Activated naive CD4-positive, alpha-beta T cell treated with Interleukin-2 at 50 U/mL for 16 hours (primary cell): ENCODE measurements at regions not wholly inside any gene's neighbourhood (a gene's known extent, or its start where the extent isn't known, plus 50 kb on each side); places are given as distances from the start of the nearest gene placed in this dataset.
"Not testable (repeated sequence)": the region's sequence is repeated elsewhere in the genome, so short reads cannot be mapped to it uniquely, and the experiment has no call there.

Experiments used
- DNase-seq: peaks from one replicate; pipeline ENCODE4 v3.0.0-alpha.2; 2020

DNA sequence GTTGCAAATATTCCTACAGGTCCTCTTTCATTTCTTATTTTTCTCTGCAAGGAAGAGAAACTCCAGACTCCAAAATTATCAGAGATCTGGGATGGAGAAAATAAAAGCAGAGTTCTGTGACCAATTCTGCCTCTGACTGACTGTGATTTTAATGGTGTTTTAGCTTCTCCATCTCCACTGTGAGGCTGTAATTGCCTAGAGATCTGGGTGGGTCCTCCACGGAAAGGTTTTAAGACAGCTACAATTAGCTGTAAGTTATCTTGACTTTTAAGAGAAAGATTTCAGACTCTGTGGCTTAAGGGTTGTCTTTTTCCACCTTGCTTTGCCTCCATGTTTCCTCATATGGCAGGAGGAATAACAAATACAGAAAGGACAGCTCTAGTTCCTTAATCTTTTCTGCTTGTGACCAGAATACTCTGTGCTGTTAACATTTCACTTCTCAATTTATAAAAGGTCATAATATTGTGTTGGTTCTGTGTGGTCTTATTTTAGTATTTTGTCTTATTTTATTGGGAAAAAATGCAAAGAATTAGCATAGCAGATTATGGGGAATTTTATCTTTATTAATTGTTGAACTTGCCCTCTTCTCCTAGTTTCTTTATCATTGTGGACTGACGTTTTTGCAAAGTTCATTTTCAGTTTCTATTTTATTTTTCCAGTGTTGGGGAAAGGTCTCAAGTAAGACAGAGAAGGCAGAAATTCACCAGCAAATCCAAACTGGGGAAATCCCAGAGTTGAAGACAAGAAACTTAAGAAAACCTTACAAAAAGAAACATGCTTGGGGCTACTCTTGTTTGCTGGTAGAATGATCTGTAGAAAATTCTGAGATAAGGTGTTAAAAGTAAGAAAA is 157.9 kb downstream of the RAP2B start:
- no peak for DNase-seq

DNA sequence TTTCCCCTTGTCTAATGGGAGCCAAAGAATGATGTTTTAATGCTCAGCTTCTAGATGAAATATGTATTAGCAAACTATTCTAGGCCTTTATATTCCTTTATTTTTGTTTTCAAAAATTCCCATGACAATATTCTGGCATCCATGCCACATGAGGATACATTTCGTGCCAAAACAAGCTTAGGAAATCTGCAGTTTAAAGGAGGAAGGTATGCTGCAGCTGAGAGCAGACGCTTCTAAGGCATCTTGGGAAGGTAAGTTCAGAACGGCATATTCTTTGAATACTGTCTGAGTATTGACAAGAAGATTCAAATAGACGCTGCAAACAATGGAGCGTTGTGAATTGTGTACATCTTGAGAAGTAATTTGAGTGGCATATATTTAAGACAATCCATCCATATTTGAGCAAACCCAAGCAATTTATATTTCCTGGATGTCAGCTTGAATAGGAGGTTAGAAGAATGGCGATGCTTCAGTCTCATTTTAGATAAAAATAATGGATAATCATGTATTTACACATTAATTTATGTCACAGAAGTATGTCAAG is 158.6 kb downstream of the RAP2B start:
- no peak for DNase-seq

DNA sequence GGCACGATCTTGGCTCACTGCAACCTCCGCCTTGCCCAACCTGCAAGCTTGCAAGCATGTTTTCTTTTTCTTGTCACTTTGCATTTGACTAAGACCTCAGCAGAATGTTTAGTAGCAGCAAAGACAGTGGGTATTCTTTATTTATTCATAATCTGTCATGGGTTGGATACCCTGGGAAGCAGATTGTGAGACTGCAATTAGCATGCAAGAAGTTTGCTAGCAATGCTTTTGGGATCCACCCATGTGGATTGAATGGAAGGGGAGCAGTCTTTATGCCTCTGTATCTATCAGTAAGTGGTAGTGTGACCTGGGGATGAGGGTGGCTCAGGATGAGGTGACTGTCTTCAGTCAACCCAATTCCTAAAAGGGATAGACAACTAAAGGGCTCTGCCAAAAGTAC is 166.7 kb downstream of the RAP2B start:
- DNase-seq: no peak

DNA sequence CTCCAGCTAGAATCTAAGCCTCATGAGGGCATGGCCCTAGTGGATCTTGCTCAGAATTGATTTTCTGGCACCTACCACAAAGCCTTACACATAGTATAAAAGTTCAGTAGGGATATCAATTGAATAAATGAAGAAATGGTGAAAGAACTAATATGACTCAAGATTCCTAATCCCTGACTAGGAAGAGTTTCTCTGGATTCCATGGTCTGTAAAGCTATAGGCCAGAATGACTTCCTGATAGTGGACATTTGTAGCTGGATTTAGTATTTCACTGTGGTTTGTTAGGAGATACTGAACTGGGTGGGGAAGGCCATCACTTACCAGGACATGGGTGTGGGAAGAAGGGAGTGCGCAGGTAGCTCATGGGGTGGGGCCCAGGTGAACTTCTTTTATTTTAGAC is 168.9 kb downstream of the RAP2B start:
- DNase-seq: no peak

DNA sequence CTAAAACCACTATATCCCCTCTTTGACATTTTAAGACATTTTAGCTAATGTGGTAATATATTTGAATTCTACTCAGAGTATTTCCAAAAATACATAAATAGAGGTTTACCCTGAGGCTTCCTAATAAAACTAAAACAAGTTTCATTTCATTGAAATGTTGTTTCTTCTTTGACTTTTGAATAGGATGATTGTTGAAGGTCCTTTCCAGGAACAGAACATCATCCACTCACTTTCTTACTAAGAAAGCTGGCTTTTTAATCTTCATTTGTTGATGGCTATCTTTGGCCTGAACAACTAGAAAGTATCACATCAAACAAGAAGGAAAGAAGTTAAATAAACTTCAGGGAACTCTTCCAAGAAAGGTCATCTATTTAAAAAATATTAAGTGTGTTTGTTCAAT is 169.7 kb downstream of the RAP2B start:
- no peak for DNase-seq

DNA sequence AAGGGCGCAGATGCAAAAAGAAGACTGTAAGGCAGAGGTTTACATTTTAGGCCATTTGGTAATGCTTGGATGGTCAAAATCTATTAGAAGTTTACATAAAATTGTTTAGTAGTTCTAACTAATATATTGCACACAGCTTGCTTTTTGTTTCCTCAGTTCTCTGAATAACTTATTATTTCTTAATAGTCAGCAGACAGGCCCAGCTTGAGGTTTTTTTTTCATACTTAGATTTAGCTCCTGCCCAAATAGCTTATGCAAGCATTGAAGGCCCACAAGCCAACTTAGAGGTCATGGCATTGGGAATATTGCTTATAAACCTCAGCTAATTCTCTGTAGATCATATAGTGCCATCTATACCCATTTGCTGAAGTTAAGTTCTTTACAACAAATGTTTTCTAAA is 172.5 kb downstream of the RAP2B start:
- no peak for DNase-seq

DNA sequence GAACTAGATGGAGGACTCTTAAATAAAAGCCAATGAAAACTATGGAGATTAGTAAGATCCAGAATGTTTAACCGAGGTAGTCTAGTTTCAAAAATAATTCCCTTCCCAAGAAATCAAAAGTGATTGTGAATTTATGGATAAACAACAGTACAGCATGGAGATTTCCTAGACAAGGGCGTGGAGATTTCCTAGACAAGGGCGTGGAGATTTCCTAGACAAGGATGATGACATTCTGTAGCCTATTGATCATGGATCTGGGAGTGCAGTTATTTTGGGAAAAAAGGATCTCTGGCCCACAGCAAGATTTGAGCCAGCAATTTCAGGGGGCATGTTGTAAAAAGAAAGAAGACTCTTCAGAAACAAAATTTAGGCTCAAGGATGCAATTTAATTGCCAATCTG is 175.3 kb downstream of the RAP2B start:
- no peak for DNase-seq

DNA sequence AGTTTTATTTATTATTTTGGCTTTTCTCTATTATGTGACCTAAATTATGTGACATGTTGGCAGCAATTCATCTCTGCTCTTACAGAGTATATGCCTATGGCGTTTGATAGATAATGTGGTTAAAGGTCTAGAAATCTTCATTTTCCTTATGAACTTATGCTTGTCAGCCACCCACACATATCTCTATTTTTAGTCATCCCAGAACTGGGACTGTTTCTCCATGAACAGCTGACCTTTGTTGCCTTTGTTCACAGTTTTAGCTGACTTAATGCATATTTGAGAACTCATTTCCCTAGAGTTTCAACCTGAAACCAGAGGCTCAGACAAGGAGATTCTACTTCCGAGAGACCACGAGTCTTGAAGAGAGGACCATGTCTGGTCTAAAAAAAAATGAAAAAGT is 176.5 kb downstream of the RAP2B start:
- no peak for DNase-seq

DNA sequence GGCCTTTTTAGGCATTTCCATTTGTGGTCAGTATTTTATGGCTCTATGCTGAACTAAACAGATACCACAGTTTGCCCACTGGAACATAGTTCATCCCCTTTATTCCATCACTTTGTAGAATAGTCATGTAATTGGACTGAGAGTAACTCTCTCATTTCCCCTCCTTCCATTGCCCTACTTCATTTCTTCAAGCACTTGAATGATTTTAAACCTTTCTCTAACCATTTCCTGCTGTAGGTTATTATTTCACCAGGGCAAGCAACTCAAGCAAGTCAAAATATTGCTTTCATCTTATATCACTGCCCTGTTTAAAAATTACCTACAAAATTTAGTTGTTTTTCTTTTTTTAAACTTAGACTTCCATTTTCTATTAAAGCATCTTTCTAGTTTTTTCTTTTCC is 177.0 kb downstream of the RAP2B start:
- no peak for DNase-seq

DNA sequence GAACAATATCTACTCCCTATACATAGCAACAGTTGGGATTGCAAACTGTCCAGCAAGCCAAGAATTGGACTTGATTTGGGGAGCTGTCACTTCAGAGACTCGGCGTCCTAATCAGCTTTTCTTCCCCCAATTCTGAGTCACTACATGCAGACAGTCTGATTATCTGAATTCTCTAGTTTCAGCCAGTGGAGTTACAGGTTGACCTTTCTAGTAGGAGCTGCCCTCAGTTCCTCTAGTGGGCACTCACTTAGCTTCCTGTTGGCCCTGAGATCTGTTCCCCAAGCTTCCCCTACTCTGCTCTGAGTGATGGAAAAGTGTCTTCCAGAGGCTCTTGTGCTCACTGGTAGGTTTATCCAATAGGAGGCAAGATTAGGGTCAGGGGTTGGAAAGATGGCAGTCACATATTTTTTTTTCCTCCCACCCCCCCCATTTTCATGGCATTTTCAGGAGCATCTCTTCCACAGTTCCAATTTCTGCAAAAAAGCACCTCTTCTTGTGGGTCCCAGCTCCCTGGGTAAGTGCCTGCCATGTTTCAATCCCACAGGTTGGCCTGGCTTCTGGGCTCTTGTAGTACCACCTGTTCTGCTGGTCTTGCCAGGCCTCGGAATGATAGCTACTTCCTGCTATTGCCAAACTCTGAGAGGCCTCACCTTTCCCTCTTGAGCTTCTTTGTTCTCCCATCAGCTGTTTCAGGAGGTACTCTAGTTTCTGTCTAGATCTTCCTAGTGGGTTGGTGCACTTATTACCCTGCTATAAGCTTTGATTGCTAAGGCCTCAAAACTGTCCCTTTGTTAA is 182.2 kb downstream of the RAP2B start:
- DNase-seq: no peak

DNA sequence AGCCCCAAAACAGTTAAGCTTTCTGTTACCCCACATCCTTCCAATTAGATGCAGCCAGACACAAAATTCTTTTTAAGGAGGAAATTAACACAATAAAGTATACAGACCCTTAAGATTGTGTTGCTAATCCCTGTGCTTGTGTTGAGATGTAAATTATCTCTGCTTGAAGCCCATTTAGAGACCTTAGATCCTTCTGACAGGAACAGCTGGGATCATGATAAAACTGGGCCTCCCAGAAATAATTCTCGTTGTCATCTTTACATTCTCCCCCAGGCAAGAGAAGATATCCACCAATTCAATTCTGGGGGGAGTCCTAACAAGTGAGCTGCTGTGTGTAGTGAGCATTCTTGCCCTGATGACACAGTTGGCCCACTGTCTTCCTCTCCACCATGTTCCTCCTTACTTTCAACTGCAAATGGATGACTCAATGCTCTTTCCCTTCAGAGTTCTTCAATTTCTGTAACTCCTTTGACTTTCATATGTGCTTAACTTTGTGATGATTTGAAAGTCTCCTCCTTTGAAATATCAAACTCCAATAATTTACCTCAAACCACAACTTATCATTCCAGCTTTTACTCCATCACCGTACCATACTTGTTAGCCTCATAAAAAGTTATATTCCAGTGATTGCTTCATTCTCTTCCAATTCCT is 186.6 kb downstream of the RAP2B start:
- DNase-seq: no peak

DNA sequence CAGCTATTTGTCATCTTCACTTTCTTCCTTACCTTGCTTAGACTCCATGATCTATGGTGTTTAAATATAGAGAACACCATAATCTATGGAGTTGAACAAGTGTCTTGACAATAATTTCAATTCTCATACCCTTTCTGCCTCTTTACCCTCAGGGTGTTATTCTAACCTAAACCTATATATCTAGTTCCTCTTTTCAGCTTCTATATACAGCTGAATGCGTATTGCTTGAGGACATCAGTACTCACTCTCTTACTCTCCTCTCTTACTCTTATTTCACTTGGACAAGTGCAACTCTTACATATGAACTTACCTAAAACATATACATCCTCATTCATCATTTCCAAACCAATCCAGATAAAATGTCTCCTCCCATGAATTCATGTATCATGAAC is 187.1 kb downstream of the RAP2B start:
- DNase-seq: no peak

DNA sequence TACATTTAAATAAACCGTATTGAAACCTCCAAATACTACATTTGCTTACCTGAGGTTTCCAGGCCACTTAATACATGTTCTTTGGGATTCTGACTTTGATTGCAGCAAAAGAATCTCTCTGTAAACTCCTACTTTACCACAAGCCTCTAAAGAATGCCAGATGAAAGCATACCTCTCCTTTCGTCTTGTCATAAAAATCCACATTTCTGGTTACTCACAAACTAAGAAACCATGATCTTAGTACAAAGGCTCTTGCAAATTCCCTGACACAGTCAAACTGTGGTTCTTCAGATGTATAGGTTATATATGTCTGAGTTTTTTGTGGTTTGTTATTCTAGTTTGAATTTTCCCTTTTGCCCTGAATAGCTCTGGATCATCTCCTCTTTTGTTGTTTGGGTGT is 188.4 kb downstream of the RAP2B start:
- no peak for DNase-seq

DNA sequence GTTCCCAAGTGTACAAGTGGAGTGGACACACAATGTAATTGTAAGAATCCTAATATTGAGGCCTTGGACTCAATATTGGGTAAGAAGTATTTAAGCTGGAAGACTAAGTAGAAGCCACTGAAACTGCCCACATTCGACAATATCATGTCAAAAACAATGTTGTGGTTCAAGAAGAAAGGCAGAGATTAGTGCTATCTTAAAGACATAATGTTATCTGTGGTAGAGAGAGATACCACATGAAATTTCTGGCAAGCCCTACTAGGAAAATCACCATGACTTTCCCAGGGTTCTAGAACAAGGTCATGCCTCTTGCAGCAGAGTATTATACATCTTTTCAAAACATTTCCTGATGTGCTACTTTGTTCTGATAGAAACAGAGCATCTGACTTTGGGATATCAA is 192.6 kb downstream of the RAP2B start:
- DNase-seq: no peak

DNA sequence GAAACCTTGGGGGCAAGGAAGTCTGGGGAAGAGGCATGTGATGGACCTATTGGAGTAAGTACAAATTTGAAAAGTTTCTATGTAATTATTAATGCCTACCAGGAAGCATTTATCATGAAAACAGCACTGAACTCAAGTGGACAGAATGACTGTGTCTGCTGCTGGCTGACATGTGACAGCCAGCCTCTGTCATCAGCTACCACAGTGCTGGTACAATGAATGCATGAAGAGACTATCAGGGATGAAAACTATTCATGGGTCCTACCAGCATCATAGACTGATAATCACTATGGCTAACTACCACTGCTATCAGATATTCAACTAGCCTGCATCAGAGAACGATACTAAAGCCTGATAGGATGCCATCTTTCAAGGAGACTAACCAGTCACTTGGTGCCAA is 193.5 kb downstream of the RAP2B start:
- DNase-seq: no peak

DNA sequence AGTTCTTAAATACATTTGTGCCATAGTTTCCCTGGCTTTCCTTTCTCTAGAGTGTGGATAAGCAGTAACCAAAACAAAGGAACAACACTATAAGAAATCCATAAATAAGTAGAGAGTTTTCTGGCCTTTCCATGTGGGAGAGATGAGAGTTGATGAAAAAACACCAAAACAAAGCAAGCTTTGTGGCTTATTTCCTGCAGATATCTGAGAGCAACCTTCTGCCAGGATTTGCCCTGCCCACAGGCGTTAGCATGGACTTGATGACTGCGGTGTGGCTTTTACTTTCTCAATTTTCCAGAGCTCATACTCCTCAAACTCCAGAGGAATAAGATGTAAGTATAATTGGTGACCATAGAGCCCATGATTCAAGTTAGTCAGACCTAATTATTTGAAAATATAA is 194.9 kb downstream of the RAP2B start:
- no peak for DNase-seq

DNA sequence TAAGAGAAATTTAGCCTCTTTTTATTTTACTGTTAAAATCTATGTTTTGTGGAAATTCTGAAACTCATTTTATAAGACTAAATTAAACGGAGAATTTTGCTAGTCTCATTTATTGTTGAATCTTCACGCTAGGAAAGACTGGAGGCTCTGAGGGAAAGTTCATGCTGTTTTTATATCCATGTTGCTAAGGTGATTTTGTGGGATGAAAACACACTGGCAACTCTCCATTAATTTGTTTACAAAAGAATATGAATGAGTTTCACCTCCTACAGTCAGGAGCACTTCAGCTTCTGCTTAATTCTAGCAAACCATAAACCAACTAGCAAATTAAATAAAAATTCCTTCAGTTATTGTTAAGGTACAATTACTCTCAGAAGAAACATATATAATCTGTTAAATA is 195.4 kb downstream of the RAP2B start:
- DNase-seq: no peak

DNA sequence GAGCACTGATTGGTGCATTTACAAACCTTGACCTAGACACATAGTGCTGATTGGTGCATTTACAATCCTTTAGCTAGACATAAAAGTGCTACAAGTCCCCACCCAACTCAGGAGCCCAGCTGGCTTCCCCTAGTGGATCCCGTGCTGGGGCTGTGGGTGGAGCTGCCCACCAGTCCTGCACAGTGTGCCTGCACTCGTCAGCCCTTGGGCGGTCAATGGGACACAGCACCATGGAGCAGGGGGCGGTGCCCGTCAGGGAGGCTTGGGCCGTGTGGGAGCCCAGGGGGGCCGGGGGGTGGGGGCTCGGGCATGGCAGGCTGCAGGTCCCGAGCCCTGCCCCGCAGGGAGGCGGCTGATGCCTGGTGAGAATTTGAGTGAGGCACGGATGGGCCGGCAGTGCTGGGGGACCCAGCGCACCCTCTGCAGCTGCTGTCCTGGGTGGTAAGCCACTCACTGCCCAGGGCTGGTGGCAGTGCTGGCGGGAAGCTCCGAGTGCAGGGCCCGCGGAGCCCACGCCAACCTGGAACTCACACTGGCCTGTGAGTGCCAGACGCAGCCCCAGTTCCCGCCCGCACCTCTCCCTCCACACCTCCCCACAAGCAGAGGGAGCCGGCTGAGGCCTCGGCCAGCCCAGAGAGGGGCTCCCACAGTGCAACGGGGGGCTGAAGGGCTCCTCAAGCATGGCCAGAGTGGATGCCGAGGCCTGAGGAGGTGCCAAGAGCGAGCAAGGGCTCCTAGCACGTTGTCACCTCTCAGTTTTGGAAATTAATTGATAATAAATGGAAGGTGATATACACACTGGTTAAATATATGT is 207.7 kb downstream of the RAP2B start:
- no peak for DNase-seq

DNA sequence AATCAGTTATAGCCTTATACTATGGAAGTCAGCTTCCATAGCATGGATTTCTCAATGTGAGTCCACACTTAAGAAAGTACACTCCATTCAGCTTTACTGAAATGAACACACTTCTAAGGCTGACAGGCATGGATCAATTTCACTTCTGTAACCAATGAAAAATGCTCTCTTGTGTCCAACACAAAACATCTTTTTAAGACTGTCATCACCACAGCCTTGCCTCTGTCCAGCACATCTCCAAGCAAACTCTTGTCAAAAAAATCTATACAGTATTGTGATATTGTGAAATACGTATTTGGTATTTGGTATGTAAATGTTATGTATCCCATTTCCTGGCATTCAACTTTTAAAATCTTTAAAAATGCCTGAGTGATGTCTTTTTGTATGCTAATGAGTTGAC is 208.7 kb downstream of the RAP2B start:
- DNase-seq: no peak

DNA sequence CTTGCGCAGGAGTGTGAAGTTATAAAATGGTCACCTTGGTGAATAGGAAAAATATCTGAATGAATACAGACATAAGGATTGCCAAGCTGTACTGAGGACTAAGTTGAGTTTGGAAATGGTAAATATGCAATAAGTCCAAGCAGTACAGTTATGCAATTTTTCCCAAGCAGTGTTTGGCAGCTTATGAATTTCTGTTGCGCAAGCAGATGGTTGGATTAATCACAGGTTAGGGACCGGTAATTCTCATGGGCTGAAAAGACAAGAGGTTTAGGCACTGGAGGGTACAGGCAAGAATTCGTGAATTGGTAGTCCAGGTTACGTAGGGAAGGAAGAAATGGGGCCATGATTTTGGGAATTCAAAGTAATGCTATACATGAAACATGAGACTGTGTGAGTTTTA is 210.3 kb downstream of the RAP2B start:
- no peak for DNase-seq

DNA sequence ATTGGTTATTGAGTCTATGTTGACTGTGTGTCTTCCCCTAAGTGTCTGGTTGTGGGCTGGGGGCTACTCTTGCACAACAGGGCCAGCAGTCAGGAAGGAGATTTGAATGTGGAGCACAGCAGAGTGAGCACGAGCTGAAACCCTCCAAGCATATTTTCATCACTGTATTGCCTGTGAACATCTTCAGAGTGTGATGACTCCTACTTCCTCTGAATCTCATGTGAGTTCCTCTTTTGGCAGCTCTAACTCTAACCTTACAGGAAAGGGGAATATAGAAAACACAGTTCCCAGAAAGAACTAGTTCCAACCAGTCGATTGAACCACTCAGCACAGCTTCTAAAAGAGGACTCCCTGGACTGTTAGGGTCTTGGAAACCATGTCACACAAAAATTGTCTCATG is 211.6 kb downstream of the RAP2B start:
- no peak for DNase-seq

DNA sequence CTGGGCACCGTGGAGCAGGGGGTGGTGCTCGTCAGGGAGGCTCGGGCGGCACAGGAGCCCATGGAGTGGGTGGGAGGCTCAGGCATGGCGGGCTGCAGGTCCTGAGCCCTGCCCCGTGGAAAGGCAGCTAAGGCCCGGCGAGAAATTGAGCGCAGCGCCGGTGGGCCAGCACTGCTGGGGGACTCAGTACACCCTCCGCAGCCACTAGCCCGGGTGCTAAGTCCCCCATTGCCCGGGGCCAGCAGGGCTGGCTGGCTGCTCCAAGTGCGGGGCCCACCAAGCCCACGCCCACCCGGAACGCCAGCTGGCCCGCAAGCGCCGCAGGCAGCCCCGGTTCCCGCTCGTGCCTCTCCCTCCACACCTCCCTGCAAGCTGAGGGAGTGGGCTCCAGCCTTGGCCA is 216.3 kb downstream of the RAP2B start:
- DNase-seq: not testable (repeated sequence)

DNA sequence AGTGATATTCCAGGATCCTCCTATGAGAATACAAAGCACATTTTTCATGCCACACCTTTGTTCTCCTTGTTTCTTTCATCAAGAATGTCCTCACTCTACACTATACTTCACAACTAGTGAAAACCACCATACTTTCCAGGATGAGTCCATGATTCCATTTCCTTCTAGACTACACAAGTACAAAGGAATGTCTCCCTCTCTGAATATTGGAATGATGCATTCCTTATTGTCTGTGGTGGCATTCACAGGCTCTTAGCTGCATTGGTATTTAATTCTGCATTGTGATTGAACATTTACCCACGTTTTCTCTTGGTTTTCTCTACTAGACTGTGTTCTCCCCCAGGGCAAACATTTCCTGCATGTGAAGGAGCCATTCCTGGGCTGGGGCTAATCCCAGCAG is 217.5 kb downstream of the RAP2B start:
- no peak for DNase-seq
